ENCODE measurements at regions not wholly inside any gene's neighbourhood (a gene's known extent, or its start where the extent isn't known, plus 50 kb on each side); places are given as distances from the start of the nearest gene placed in this dataset.

GRCh38 chr14:44131861-44132260 lies 375.2 kb downstream of the FSCB start:
- intact Hi-C loops (cut with micrococcal nuclease), result no loop called here
- no peak overlapping the region for H3K4me3 Mint-ChIP-seq
- H3K9me3 Mint-ChIP-seq, result no peaks in the 10 kb centered on the region
- DNase-seq (no peak), ATAC-seq (ENCODE audit: low read depth) (no peak)
- TF ChIP-seq CTCF (IDR thresholded peaks at IDR 0.05), result no peak
- ChIA-PET POLR2A (no interaction called here), CTCF (no interaction called here)
- no peaks in the 10 kb centered on the region for H3K27me3 Mint-ChIP-seq
- no peak overlapping the region for H3K27ac Mint-ChIP-seq
- H3K36me3 Mint-ChIP-seq (ENCODE audit: low read depth), result no peaks in the 10 kb centered on the region
- no peaks in the 10 kb centered on the region for H3K4me1 Mint-ChIP-seq

- Mint-ChIP-seq H3K27ac (peak overlapping the region; percentile 15), H3K4me1 (peaks cover 10% of the 10 kb centered on the region), H3K27me3 (no peaks in the 10 kb centered on the region), H3K9me3 (peaks cover 10% of the 10 kb centered on the region), H3K4me3 (peak overlapping the region; percentile 13), H3K36me3 (ENCODE audit: low read depth) (no peaks in the 10 kb centered on the region)
- ATAC-seq (ENCODE audit: low read depth), result peak; percentile 25
- no peak for TF ChIP-seq CTCF (IDR thresholded peaks at IDR 0.05)
- intact Hi-C loops (cut with micrococcal nuclease), result no loop called here
- DNase-seq, result no peak
- ChIA-PET CTCF (interaction anchor here (1.0 kb wide), 1 partner anchor 17 kb away, joined by 3 read pairs; no protein-coding TSS in a partner anchor), POLR2A (no interaction called here)
Observed at GRCh38 chr14:44113769-44114730, 393.0 kb downstream of the FSCB start.

GRCh38 chr14:44112774-44113460 lies 394.2 kb downstream of the FSCB start:
- no peak overlapping the region for H3K4me3 Mint-ChIP-seq
- H3K27ac Mint-ChIP-seq, result peak overlapping the region; percentile 15
- peaks cover 6% of the 10 kb centered on the region for H3K9me3 Mint-ChIP-seq
- no peak for TF ChIP-seq CTCF (IDR thresholded peaks at IDR 0.05)
- H3K27me3 Mint-ChIP-seq, result no peaks in the 10 kb centered on the region
- ChIA-PET CTCF (interaction anchor here (1.0 kb wide), 1 partner anchor 15 kb away, joined by 3 read pairs; no protein-coding TSS in a partner anchor), POLR2A (no interaction called here)
- intact Hi-C loops (cut with micrococcal nuclease), result no loop called here
- H3K4me1 Mint-ChIP-seq, result peaks cover 10% of the 10 kb centered on the region
- ATAC-seq (ENCODE audit: low read depth), result no peak
- no peak for DNase-seq
- H3K36me3 Mint-ChIP-seq (ENCODE audit: low read depth), result no peaks in the 10 kb centered on the region

- intact Hi-C loops (cut with micrococcal nuclease), result no loop called here
- Mint-ChIP-seq H3K9me3 (peaks cover 2% of the 10 kb centered on the region), H3K4me3 (no peak overlapping the region), H3K36me3 (ENCODE audit: low read depth) (no peaks in the 10 kb centered on the region), H3K27me3 (no peaks in the 10 kb centered on the region), H3K27ac (no peak overlapping the region), H3K4me1 (peaks cover 6% of the 10 kb centered on the region)
- no peak for ATAC-seq (ENCODE audit: low read depth)
- ChIA-PET POLR2A (no interaction called here), CTCF (no interaction called here)
- DNase-seq, result no peak
- no peak for TF ChIP-seq CTCF (IDR thresholded peaks at IDR 0.05)
Observed at GRCh38 chr14:44109036-44109435, 398.0 kb downstream of the FSCB start.

GRCh38 chr14:44108601-44109000 lies 398.5 kb downstream of the FSCB start:
- intact Hi-C loops (cut with micrococcal nuclease), result no loop called here
- Mint-ChIP-seq H3K36me3 (ENCODE audit: low read depth) (no peaks in the 10 kb centered on the region), H3K4me1 (peaks cover 2% of the 10 kb centered on the region), H3K27me3 (no peaks in the 10 kb centered on the region), H3K27ac (no peak overlapping the region), H3K9me3 (peaks cover 2% of the 10 kb centered on the region), H3K4me3 (no peak overlapping the region)
- POLR2A ChIA-PET, result no interaction called here
- DNase-seq, result no peak
- no peak for TF ChIP-seq CTCF (IDR thresholded peaks at IDR 0.05)
- CTCF ChIA-PET, result no interaction called here
- ATAC-seq (ENCODE audit: low read depth), result no peak
